Fibroblast of pulmonary artery (primary cell): ENCODE measurements at regions not wholly inside any gene's neighbourhood (a gene's known extent, or its start where the extent isn't known, plus 50 kb on each side); places are given as distances from the start of the nearest gene placed in this dataset.

Experiments
- DNase-seq: peaks from one replicate; pipeline ENCODE4 v3.0.0-alpha.2; 2010; ENCODE audit warnings: low read depth
- H3K4me3 ChIP-seq: replicated peaks from 2 replicates; pipeline ENCODE4 v1.5.1; 2011; ENCODE audit warnings: low read depth, mild to moderate bottlenecking, control low read depth, low read length, moderate library complexity
- TF ChIP-seq, protein P1 (sequence below): IDR thresholded peaks from 2 replicates; pipeline ENCODE4 v1.5.1; 2011; ENCODE audit warnings: mild to moderate bottlenecking, control low read depth, low read length, inconsistent platforms; ENCODE audit errors: missing control alignments

DNA sequence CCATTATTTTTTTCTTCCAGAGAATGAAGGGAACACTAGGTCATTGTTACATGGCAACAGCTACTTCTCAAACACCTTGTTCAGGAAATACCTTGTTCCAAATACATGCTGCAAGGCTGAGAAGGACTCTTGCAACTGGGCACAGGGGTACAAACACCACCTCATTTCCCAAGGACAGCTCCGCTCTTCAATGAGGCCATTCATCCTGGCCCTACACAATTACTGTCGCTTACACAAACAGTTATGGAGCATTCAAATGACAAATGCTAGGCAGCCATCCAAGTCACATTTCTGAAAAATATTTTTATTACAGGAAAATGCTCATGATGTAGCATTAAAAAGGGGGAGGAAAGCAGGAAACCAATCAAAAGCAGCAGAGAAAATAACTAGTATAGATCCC is 611.9 kb downstream of the DHX35 start:
- TF ChIP-seq, protein P1, sequence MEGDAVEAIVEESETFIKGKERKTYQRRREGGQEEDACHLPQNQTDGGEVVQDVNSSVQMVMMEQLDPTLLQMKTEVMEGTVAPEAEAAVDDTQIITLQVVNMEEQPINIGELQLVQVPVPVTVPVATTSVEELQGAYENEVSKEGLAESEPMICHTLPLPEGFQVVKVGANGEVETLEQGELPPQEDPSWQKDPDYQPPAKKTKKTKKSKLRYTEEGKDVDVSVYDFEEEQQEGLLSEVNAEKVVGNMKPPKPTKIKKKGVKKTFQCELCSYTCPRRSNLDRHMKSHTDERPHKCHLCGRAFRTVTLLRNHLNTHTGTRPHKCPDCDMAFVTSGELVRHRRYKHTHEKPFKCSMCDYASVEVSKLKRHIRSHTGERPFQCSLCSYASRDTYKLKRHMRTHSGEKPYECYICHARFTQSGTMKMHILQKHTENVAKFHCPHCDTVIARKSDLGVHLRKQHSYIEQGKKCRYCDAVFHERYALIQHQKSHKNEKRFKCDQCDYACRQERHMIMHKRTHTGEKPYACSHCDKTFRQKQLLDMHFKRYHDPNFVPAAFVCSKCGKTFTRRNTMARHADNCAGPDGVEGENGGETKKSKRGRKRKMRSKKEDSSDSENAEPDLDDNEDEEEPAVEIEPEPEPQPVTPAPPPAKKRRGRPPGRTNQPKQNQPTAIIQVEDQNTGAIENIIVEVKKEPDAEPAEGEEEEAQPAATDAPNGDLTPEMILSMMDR: no peak
- H3K4me3 ChIP-seq: no peak overlapping the region
- DNase-seq: no peak

DNA sequence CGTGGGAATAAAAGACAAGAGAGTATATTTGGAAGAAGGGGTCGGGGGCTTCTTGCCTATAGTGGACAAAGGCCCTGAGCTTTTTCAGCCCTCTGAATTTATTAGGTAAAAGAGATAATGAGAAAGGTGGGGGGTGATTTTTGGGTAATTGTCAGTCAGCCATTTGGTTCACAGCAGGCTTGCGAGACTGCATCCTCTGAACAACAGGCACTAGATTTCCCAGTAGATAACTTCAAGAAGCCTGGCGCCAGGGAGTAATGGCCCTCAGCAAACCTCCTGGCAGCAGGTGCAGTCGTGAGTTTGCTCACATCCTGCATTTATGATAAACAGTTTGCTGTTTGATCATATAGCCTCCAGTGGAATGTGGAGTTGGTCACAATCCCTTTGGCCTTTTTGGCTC is 609.0 kb downstream of the DHX35 start:
- no peak overlapping the region for H3K4me3 ChIP-seq
- TF ChIP-seq, protein P1: no peak
- DNase-seq: no peak

DNA sequence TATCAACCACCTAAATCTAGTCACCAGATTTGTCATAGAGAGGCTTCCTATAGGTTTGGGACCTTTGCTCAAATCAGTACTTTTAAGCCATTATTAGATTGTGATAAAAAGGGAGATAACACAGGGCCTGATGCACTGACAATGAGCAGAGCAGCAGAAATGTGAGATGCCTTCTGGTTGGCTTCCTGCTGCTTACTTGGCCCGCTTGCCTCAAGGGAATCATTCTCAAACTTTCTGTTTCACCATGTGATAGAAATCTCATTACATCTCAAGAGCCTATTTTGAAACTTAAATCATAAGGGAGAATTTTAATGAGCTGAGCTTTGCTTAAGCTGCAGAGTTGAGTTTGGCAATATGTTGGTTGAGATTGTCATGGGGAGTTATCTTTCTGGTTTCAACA is 606.0 kb downstream of the DHX35 start:
- TF ChIP-seq, protein P1: no peak
- no peak overlapping the region for H3K4me3 ChIP-seq
- DNase-seq: no peak

DNA sequence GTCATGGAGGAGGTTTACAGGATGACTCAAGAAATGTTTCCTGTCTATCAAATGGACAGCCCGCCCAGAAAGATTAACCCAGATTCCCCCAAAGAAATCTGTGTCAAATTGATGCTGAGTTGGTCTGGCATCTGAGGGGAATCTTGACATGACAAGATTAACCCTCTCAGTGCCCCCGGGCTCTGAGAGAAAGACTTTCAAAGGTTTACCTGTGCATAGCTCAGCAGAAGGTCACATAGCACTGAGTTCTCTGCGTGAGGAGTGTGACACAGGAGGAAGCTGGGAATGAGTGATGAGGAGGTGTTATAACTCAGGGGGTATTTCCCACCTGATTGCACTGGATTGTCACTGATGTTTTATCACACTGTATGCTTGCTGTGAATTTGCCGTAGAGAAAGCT is 601.2 kb downstream of the DHX35 start:
- TF ChIP-seq, protein P1: no peak
- H3K4me3 ChIP-seq: no peak overlapping the region

DNA sequence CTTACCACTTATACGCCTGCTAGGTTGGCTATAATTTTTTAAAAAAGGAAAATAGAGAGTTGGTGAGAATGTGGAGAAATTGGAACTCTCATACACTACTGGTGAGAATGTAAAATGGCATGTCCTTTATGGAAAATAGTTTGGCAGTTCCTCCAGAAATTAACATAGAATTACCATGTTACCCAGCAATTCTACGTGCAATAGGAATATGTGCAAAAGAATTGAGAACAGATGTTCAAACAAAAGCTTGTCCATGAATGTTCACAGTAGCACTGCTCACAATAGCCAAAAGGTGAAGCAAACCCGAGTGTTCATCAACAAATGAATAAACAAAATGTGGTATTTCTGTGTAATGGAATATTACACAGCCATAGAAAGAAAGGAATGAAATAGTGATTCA is 592.2 kb downstream of the DHX35 start:
- no peak overlapping the region for H3K4me3 ChIP-seq
- no peak for DNase-seq
- TF ChIP-seq, protein P1: no peak

More for the DNA sequence above, 601.2 kb downstream of the DHX35 start:
- no peak for DNase-seq

DNA sequence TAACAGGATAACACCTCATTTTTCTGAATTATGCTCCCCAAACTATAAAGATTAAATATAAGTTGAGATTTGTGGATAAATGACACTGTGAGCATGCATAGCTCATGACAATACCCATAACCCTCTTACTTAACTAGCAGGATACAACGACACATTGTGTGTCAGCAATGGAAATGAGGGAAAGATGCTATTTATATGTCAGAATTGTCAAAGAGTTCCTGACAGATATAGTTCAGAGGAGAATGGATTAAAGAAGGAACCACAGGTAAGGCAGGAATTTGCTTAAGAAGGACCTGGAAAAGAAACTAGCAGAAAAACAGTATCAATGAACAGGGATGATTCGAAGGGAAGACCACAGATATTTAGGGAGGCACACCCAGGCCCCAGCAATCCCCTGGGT is 591.0 kb downstream of the DHX35 start:
- no peak overlapping the region for H3K4me3 ChIP-seq
- no peak for DNase-seq
- TF ChIP-seq, protein P1: no peak

DNA sequence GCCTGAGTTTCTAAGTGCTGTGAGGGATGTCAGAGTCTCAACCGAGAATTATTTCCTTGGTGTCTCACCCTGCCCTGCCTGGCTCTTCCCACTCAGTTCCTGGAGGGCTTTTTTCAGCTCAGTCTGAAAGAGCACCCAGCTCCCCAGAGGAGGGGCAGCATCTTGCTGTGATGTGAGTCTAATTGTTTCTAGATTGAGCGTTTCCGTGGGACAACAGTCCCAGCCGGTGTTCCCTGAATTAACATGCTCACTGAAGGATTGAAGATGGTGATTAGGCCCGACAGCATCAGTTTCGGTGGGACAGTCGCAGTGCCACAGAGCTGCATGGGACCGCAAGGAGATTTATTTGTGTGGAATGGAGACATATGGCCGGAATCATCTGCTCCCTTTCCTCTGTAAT is 587.6 kb downstream of the DHX35 start:
- H3K4me3 ChIP-seq: no peak overlapping the region
- DNase-seq: no peak

More for the DNA sequence above, 587.6 kb downstream of the DHX35 start:
- TF ChIP-seq, protein P1: no peak
